MM.1S (cell line): ENCODE measurements at regions not wholly inside any gene's neighbourhood (a gene's known extent, or its start where the extent isn't known, plus 50 kb on each side); places are given as distances from the start of the nearest gene placed in this dataset.
"Not testable (repeated sequence)": the region's sequence is repeated elsewhere in the genome, so short reads cannot be mapped to it uniquely, and the experiment has no call there.

Experiments used
- DNase-seq: peaks from one replicate; pipeline ENCODE4 v3.0.0-alpha.2; 2015
- H2AFZ ChIP-seq: fragments of 300-600 bp; sonication (generic); 2 replicates; pipeline ENCODE4 v1.6.0; 2016; ENCODE audit warnings: antibody characterized with exemption, low read length
- H3F3A ChIP-seq: fragments of 300-600 bp; sonication (generic); 2 replicates; pipeline ENCODE4 v1.6.1; 2016; ENCODE audit warnings: mild to moderate bottlenecking, antibody characterized with exemption, low read length, moderate library complexity, mixed read lengths; ENCODE audit not compliant: insufficient read depth
- H3K27ac ChIP-seq: fragments of 300-600 bp; sonication (generic); 2 replicates; pipeline ENCODE4 v1.5.1; 2016; ENCODE audit warnings: mild to moderate bottlenecking, low read length
- H3K27me3 ChIP-seq: fragments of 300-600 bp; sonication (generic); replicated peaks from 2 replicates; pipeline ENCODE4 v1.6.0; 2016; ENCODE audit warnings: low read length; ENCODE audit not compliant: insufficient read depth
- H3K36me3 ChIP-seq: fragments of 300-600 bp; sonication (generic); replicated peaks from 2 replicates; pipeline ENCODE4 v1.6.1; 2016; ENCODE audit warnings: mild to moderate bottlenecking, low read length, mixed read lengths; ENCODE audit not compliant: insufficient read depth
- H3K4me1 ChIP-seq: fragments of 300-600 bp; sonication (generic); 2 replicates; pipeline ENCODE4 v1.6.1; 2016; ENCODE audit warnings: low read length, mixed read lengths
- H3K4me2 ChIP-seq: fragments of 300-600 bp; sonication (generic); 2 replicates; pipeline ENCODE4 v1.6.0; 2016; ENCODE audit warnings: low read depth, low read length
- H3K4me3 ChIP-seq: fragments of 300-600 bp; sonication (generic); 2 replicates; pipeline ENCODE4 v1.5.1; 2016; ENCODE audit warnings: low read length, mixed read lengths
- H3K79me2 ChIP-seq: fragments of 300-600 bp; sonication (generic); 2 replicates; pipeline ENCODE4 v1.6.1; 2016; ENCODE audit warnings: mixed run types, low read length, mixed read lengths
- H3K9ac ChIP-seq: fragments of 300-600 bp; sonication (generic); 2 replicates; pipeline ENCODE4 v1.6.1; 2016; ENCODE audit warnings: low read length, mixed read lengths
- H3K9me2 ChIP-seq: fragments of 300-600 bp; sonication (generic); replicated peaks from 2 replicates; pipeline ENCODE4 v1.6.1; 2016; ENCODE audit warnings: mild to moderate bottlenecking, low read length, mixed read lengths; ENCODE audit not compliant: insufficient read depth
- H3K9me3 ChIP-seq: fragments of 300-600 bp; sonication (generic); replicated peaks from 2 replicates; pipeline ENCODE4 v1.6.1; 2016; ENCODE audit warnings: mild to moderate bottlenecking, low read length, mixed read lengths; ENCODE audit not compliant: insufficient read depth
- H4K20me1 ChIP-seq: fragments of 300-600 bp; sonication (generic); 2 replicates; pipeline ENCODE4 v1.6.1; 2016; ENCODE audit warnings: mild to moderate bottlenecking, low read length, moderate library complexity, mixed read lengths; ENCODE audit not compliant: insufficient read depth
- CTCF ChIP-seq: fragments of 300-600 bp; sonication (generic); IDR thresholded peaks from 2 replicates; pipeline ENCODE4 v1.5.1; 2016; ENCODE audit warnings: antibody characterized with exemption, low read length, mixed read lengths
- EZH2 ChIP-seq: fragments of 300-600 bp; sonication (generic); optimal IDR thresholded peaks from 2 replicates; pipeline ENCODE3; 2017; ENCODE audit warnings: low read depth, mild to moderate bottlenecking, antibody characterized with exemption, low read length, mixed read lengths
- EZH2phosphoT487 ChIP-seq: fragments of 300-600 bp; sonication (generic); IDR thresholded peaks from 2 replicates; pipeline ENCODE4 v1.6.1; 2018; ENCODE audit warnings: antibody characterized with exemption, low read length

GRCh38 chr2:78251708-78252107, 729.5 kb upstream of the LRRTM4 start:
- Histone ChIP-seq H3K4me3 (no peak overlapping the region), H3K9me3 (no peaks in the 10 kb centered on the region), H3F3A (no peaks in the 10 kb centered on the region), H4K20me1 (no peaks in the 10 kb centered on the region), H3K27ac (no peak overlapping the region), H3K79me2 (no peaks in the 10 kb centered on the region), H3K9me2 (no peaks in the 10 kb centered on the region), H3K4me2 (no peak overlapping the region), H3K27me3 (no peaks in the 10 kb centered on the region), H3K9ac (no peak overlapping the region), H3K4me1 (no peaks in the 10 kb centered on the region), H3K36me3 (no peaks in the 10 kb centered on the region), H2AFZ (no peak overlapping the region)
- TF ChIP-seq EZH2 (no peak), CTCF (no peak), EZH2phosphoT487 (no peak)
- DNase-seq: no peak

DNA sequence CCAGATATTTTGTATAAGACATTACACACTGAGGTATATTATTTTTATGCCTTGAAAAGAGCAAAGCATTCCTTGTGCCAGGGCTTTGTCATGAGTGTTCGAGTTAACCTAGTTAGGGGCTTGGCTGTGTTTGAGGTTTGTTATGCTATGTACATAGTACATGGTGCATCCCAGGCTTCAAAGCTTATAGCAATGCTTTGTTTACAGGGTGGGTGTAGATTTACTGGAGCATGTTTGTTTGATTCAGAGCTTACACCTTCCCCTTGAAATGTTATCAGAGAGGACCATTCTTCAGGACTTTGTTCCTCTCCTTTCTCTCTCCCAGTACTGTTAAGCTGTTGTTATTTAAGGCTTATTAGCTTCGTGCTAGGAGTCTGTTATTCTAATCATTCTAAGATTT, 738.7 kb upstream of the LRRTM4 start:
- H3K4me3 ChIP-seq: no peak overlapping the region
- no peak overlapping the region for H3K4me2 ChIP-seq
- H3K36me3 ChIP-seq: no peaks in the 10 kb centered on the region
- H3K9me3 ChIP-seq: no peaks in the 10 kb centered on the region
- DNase-seq: no peak
- no peaks in the 10 kb centered on the region for H3K4me1 ChIP-seq
- no peak for TF ChIP-seq EZH2
- TF ChIP-seq EZH2phosphoT487: no peak
- no peak for TF ChIP-seq CTCF
- no peaks in the 10 kb centered on the region for H3K27me3 ChIP-seq
- no peaks in the 10 kb centered on the region for H3F3A ChIP-seq
- no peaks in the 10 kb centered on the region for H3K9me2 ChIP-seq
- H2AFZ ChIP-seq: no peak overlapping the region
- H3K79me2 ChIP-seq: no peaks in the 10 kb centered on the region
- no peaks in the 10 kb centered on the region for H4K20me1 ChIP-seq
- no peak overlapping the region for H3K27ac ChIP-seq
- no peak overlapping the region for H3K9ac ChIP-seq

DNA sequence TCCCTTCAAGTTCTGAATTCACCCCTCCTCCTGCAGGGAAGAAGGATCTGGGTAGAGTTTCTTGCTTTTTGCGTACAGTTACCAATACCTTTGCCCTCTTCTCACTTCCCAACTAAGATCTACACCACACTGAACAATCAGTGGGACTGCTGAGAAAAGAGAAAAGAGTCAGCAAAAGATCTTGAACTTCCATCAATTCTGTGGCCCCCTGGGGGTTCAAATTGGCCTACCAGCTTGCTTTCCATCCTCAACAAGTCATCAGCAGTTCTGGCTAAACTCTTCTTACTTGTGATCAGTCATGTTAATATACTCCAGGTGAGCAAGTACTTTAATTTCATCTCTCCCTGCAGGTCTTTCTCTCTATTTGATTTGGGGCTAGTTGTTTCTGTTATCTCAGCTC, 739.3 kb upstream of the LRRTM4 start:
- H3K9me3 ChIP-seq: no peaks in the 10 kb centered on the region
- no peak overlapping the region for H3K4me2 ChIP-seq
- no peaks in the 10 kb centered on the region for H3K9me2 ChIP-seq
- DNase-seq: no peak
- no peak overlapping the region for H3K4me3 ChIP-seq
- H3K4me1 ChIP-seq: no peaks in the 10 kb centered on the region
- no peaks in the 10 kb centered on the region for H4K20me1 ChIP-seq
- no peaks in the 10 kb centered on the region for H3K27me3 ChIP-seq
- H3K27ac ChIP-seq: no peak overlapping the region
- H3K9ac ChIP-seq: no peak overlapping the region
- H3F3A ChIP-seq: no peaks in the 10 kb centered on the region
- H3K79me2 ChIP-seq: no peaks in the 10 kb centered on the region
- H3K36me3 ChIP-seq: no peaks in the 10 kb centered on the region
- TF ChIP-seq EZH2 (no peak), EZH2phosphoT487 (no peak), CTCF (no peak)
- H2AFZ ChIP-seq: no peak overlapping the region

GRCh38 chr2:78262089-78262488, 739.9 kb upstream of the LRRTM4 start:
- not testable (repeated sequence) for H2AFZ ChIP-seq, H4K20me1 ChIP-seq, H3K27me3 ChIP-seq, H3K36me3 ChIP-seq, H3K9me3 ChIP-seq, DNase-seq, H3K9ac ChIP-seq, H3K79me2 ChIP-seq, H3K27ac ChIP-seq, H3K4me3 ChIP-seq, H3K9me2 ChIP-seq, H3K4me2 ChIP-seq, H3F3A ChIP-seq, H3K4me1 ChIP-seq
